Fibroblast of mammary gland (primary cell): ENCODE measurements at regions not wholly inside any gene's neighbourhood (a gene's known extent, or its start where the extent isn't known, plus 50 kb on each side); places are given as distances from the start of the nearest gene placed in this dataset.

ENCODE experiments used
- DNase-seq: peaks from one replicate; pipeline ENCODE4 v3.0.0-alpha.2; 2010; ENCODE audit warnings: low read depth
- H3K4me3 ChIP-seq: 2 replicates; pipeline ENCODE4 v1.5.1; 2011; ENCODE audit warnings: low read depth, mild to moderate bottlenecking, low read length, moderate library complexity; ENCODE audit not compliant: control insufficient read depth
- TF ChIP-seq, protein P1 (sequence below): conservative IDR thresholded peaks from 2 replicates; pipeline ENCODE4 v1.5.1; 2011; ENCODE audit warnings: low read depth, low read length, inconsistent platforms; ENCODE audit not compliant: control insufficient read depth, insufficient read depth

DNA sequence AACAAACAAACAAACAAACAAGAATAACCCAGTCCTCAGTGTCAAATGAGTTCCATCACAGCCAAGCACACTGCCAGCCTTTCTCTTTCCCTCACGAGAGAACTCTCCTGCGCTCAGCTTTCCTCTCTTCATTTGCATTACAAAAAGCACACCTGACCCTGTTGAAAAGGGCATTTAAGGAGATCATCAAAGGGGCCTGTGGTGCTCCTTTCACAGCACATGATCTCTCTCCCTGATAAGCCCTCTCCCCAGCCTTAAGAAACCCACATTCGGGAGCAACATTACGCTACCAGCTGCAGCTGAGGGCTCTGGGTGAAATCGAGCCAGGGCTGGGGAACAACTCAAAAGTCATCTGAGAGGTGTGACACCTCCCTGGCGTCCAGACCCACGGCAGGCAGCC is 165.6 kb upstream of the TMCC3 start:
- TF ChIP-seq, protein P1, sequence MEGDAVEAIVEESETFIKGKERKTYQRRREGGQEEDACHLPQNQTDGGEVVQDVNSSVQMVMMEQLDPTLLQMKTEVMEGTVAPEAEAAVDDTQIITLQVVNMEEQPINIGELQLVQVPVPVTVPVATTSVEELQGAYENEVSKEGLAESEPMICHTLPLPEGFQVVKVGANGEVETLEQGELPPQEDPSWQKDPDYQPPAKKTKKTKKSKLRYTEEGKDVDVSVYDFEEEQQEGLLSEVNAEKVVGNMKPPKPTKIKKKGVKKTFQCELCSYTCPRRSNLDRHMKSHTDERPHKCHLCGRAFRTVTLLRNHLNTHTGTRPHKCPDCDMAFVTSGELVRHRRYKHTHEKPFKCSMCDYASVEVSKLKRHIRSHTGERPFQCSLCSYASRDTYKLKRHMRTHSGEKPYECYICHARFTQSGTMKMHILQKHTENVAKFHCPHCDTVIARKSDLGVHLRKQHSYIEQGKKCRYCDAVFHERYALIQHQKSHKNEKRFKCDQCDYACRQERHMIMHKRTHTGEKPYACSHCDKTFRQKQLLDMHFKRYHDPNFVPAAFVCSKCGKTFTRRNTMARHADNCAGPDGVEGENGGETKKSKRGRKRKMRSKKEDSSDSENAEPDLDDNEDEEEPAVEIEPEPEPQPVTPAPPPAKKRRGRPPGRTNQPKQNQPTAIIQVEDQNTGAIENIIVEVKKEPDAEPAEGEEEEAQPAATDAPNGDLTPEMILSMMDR = no peak
- DNase-seq = no peak
- no peak overlapping the region for H3K4me3 ChIP-seq

DNA sequence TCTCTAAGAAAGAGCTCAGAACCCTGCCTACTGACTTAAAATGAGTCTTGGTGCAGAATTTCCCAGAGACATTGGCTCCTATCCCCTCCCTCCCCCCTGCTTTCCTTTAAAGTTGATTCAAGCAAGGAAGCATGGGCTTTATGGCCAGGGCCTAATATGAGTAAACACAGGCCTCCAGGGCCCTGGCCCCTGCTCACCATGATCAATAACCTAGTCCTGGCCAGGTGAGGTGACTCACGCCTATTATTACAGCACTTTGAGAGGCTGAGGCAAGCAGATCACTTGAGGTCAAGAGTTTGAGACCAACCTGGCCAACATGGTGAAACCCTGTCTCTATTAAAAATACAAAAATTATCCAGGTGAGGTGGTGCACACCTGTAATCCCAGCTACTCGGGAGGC is 165.1 kb upstream of the TMCC3 start:
- no peak for DNase-seq
- no peak overlapping the region for H3K4me3 ChIP-seq

DNA sequence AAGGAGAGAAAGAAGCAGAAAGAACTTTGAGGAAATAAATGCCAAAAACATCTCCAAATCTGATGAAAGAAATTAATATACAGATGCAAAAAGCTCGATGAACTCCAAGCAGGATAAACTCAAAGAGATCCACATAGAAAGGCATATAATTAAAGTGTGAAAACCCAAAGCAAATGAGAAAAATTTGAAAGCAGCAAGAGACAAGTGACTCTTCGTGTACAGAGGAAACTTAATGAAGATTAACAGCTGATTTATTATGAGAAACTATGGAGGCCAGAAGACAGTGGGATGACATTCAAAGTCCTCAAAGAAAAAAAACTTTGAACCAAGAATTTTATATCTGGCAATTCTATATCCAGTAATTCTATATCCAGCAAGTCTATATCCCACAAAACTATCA is 163.0 kb upstream of the TMCC3 start:
- DNase-seq = no peak
- TF ChIP-seq, protein P1 = no peak
- no peak overlapping the region for H3K4me3 ChIP-seq

More for the DNA sequence above, 165.1 kb upstream of the TMCC3 start:
- TF ChIP-seq, protein P1 = no peak

DNA sequence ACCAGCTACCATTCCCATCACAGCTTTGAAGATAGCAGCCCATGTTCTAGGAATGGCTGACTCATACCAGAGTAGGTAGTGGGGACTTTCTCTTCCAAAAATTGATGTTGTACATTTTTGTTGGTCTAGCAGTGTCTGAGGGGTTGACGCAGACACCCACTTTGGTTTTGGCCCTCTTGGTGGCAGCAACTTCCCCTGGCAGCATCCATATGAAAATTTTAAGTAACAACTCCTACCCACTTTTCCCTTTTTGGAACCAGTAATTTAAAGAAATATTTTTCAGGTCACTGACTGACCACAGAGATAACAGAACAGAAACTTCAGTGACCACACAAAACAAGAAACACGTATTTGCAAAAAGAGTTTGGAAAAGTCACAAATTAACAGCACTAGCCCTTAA is 162.0 kb upstream of the TMCC3 start:
- no peak overlapping the region for H3K4me3 ChIP-seq
- no peak for DNase-seq
- TF ChIP-seq, protein P1 = no peak

DNA sequence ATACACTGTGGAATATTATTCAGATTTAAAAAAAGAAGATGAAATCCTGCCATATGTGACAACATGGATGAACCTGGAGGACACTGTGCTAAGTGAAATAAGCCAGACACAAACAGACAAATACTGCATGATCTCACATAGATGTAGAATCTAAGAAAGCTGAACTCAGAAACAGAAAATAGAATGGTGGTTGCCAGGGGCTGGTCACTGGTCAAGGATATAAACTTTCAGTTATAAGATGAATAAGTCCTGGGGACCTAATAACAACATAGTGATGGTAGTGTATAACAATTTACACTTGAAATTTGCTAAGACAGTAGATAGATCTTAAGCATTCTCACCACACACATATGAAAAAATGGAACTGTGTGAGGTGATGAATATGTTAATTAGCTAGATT is 161.3 kb upstream of the TMCC3 start:
- TF ChIP-seq, protein P1 = no peak
- DNase-seq = no peak
- H3K4me3 ChIP-seq = no peak overlapping the region

GRCh38 chr12:94807951-94808350 is 157.6 kb upstream of the TMCC3 start:
- DNase-seq = no peak
- TF ChIP-seq, protein P1 = no peak
- no peak overlapping the region for H3K4me3 ChIP-seq

- no peak overlapping the region for H3K4me3 ChIP-seq
- TF ChIP-seq, protein P1 = no peak
- no peak for DNase-seq
Observed at GRCh38 chr12:94806617-94807016, 156.3 kb upstream of the TMCC3 start.
